Heart right ventricle (tissue), 16 donors: ENCODE measurements at regions not wholly inside any gene's neighbourhood (a gene's known extent, or its start where the extent isn't known, plus 50 kb on each side); places are given as distances from the start of the nearest gene placed in this dataset.

Experiments used
- ATAC-seq, 8 donors: fragments of 200-7000 bp; cut with Tn5 transposase; one replicate each; pipeline ENCODE4 v1.9.1; 2020; ENCODE audit warnings: mild to moderate bottlenecking in 8 of 8, moderate library complexity in 8 of 8, moderate number of reproducible peaks in 1 of 8
- DNase-seq, 2 donors: peaks; one replicate each; pipeline ENCODE4 v3.0.0-alpha.2; 2020
- H3K27ac ChIP-seq, 10 donors: fragments of 200-600 bp; sonication (generic) in 2 of 10; one replicate each; pipeline versions ENCODE4 v1.5.0 to v1.8.0; 2020 to 2022; ENCODE audit warnings: mild to moderate bottlenecking in 3 of 10
- H3K27me3 ChIP-seq, 7 donors: fragments of 200-600 bp; one replicate each; pipeline ENCODE4 v1.8.0; 2021 to 2022; ENCODE audit warnings: mild to moderate bottlenecking in 2 of 7
- H3K36me3 ChIP-seq, 9 donors: fragments of 200-600 bp; sonication (generic) in 1 of 9; one replicate each; pipeline versions ENCODE4 v1.5.0 to v1.8.0; 2020 to 2022; ENCODE audit warnings: mild to moderate bottlenecking in 2 of 9
- H3K4me1 ChIP-seq, 9 donors: fragments of 200-600 bp; sonication (generic) in 1 of 9; one replicate each; pipeline versions ENCODE4 v1.5.0 to v1.8.0; 2020 to 2022; ENCODE audit warnings: mild to moderate bottlenecking in 4 of 9
- H3K4me3 ChIP-seq, 10 donors: fragments of 200-600 bp; sonication (generic) in 2 of 10; one replicate each; pipeline versions ENCODE4 v1.5.0 to v1.8.0; 2020 to 2022; ENCODE audit warnings: mild to moderate bottlenecking in 7 of 10, moderate library complexity in 2 of 10
- H3K9me3 ChIP-seq, 11 donors: fragments of 200-600 bp in 10 of 11; sonication (generic) in 2 of 11; one replicate each; pipeline versions ENCODE4 v1.5.0 to v1.8.0; 2013 to 2022; ENCODE audit warnings: mild to moderate bottlenecking in 2 of 11, control low read depth in 1 of 11, moderate library complexity in 1 of 11
- CTCF ChIP-seq, 9 donors: fragments of 200-600 bp; sonication (generic) in 2 of 9; IDR thresholded peaks; one replicate each; pipeline versions ENCODE4 v1.5.0 to v1.8.0; 2021 to 2022; ENCODE audit warnings: antibody characterized with exemption in 9 of 9, mild to moderate bottlenecking in 5 of 9, moderate library complexity in 1 of 9
- WGBS, 2 donors: extraction: QIAGEN DNeasy Blood & Tissue Kit; methylation state at CpG; one replicate each; pipeline ENCODE4 v1.1.7; 2013; ENCODE audit warnings: inconsistent platforms in 1 of 2; 5-methylcytosine and 5-hydroxymethylcytosine counted together
- intact Hi-C, 10 donors: fragments of 100-400 bp; cut with DNase I; formaldehyde crosslinking; loops; one replicate each; pipeline versions ENCODE4 v1.11.1 to v1.14.2; 2022
- donor health status: Arrhythmogenic right ventricular cardiomyopathy.
- donor health status: ischemic (EF 13 %, LVEDD 7.1; RV severe dilation, severe dysfunction).
- donor health status: healthy with polysubstance abuse.
- donor health status: DM: no; HTN: yes; CAD: no.
- donor health status: DM: no; HTN: no; CAD: no.
- donor health status: ischemic (EF 25% LVEDD 6.9; RV normal size, moderate dysfunction).
- donor health status: ischemic (EF 25% LVEDD 5.7; RV mildly dilated, moderate dysfunction).
- donor health status: healthy.
- donor health status: DM: yes; HTN: yes; CAD: no.
- donor health status: Ischemic cardiomyopathy.
- donor health status: ischemic (EF 35%, LVEDD 5.7; RV mildly dilated, moderate dysfunction).
- donor health status: nonischemic (EF 11% LVEDD 7.7; RV severe dilation, severe dysfunction).
- donor health status: DM: yes; HTN: yes; CAD: no.
- donor health status: PGD.
- donor health status: ischemic (EF 29% LVEDD 5.4; RV normal size, mild dysfunction).
- donor health status: nonischemic (EF 23%, LVEDD 6.1; RV moderate dilation, normal function).

- WGBS, 2 donors = 18 to 21% methylated on average over 1 of the region's 1 CpG
- intact Hi-C loops = no loop called here
- peaks cover 0 to 8% (median 0%) of the 10 kb centered on the region in 7 donors for H3K27me3 ChIP-seq
- DNase-seq (no peak), ATAC-seq (no peak)
- TF ChIP-seq CTCF (IDR thresholded peaks at IDR 0.05) = no peak
- no peak overlapping the region for H3K27ac ChIP-seq
- H3K4me3 ChIP-seq = no peak overlapping the region
- H3K4me1 ChIP-seq = no peaks in the 10 kb centered on the region
- H3K36me3 ChIP-seq = no peaks in the 10 kb centered on the region
- no peaks in the 10 kb centered on the region for H3K9me3 ChIP-seq
Measured at GRCh38 chr2:136308611-136309010, 190.7 kb upstream of the CXCR4 start.

- intact Hi-C loops = no loop called here
- no peaks in the 10 kb centered on the region for H3K9me3 ChIP-seq
- ATAC-seq = no peak
- H3K36me3 ChIP-seq = no peaks in the 10 kb centered on the region
- WGBS, 2 donors = 67 to 68% methylated on average over 2 of the region's 2 CpGs
- no peaks in the 10 kb centered on the region for H3K4me1 ChIP-seq
- no peak for TF ChIP-seq CTCF (IDR thresholded peaks at IDR 0.05)
- peaks cover 0 to 12% (median 6%) of the 10 kb centered on the region in 7 donors for H3K27me3 ChIP-seq
- H3K27ac ChIP-seq = no peak overlapping the region
- DNase-seq = no peak
- H3K4me3 ChIP-seq = no peak overlapping the region
Measured at GRCh38 chr2:136306836-136307235, 188.9 kb upstream of the CXCR4 start.

- ATAC-seq (no peak), DNase-seq (no peak)
- no peak overlapping the region for H3K27ac ChIP-seq
- TF ChIP-seq CTCF (IDR thresholded peaks at IDR 0.05) = no peak
- H3K27me3 ChIP-seq = peaks cover 0 to 12% (median 5%) of the 10 kb centered on the region in 7 donors
- H3K4me3 ChIP-seq = no peak overlapping the region
- no peaks in the 10 kb centered on the region for H3K36me3 ChIP-seq
- 79 to 84% methylated on average over 7 of the region's 7 CpGs for WGBS, 2 donors
- intact Hi-C loops = no loop called here
- H3K9me3 ChIP-seq = no peaks in the 10 kb centered on the region
- no peaks in the 10 kb centered on the region for H3K4me1 ChIP-seq
Measured at GRCh38 chr2:136305517-136306192, 187.7 kb upstream of the CXCR4 start.

GRCh38 chr2:136301006-136301405 lies 183.1 kb upstream of the CXCR4 start:
- DNase-seq (no peak), ATAC-seq (no peak)
- 88% methylated on average over 10 of the region's 10 CpGs for WGBS, 2 donors
- Histone ChIP-seq H3K4me1 (peaks cover 0 to 11% (median 0%) of the 10 kb centered on the region in 9 donors), H3K27ac (no peak overlapping the region), H3K27me3 (peaks cover 0 to 11% (median 0%) of the 10 kb centered on the region in 7 donors), H3K9me3 (no peaks in the 10 kb centered on the region), H3K36me3 (no peaks in the 10 kb centered on the region), H3K4me3 (no peak overlapping the region)
- TF ChIP-seq CTCF (IDR thresholded peaks at IDR 0.05) = no peak
- intact Hi-C loops = no loop called here
